ENCODE measurements at regions not wholly inside any gene's neighbourhood (a gene's known extent, or its start where the extent isn't known, plus 50 kb on each side); places are given as distances from the start of the nearest gene placed in this dataset.

- TF ChIP-seq POLR2A (IDR thresholded peaks at IDR 0.05) (no peak), CTCF (IDR thresholded peaks at IDR 0.05) (no peak)
Observed at GRCh38 chr13:47708386-47708785, 292.7 kb downstream of the SUCLA2 start.
